ENCODE measurements at regions not wholly inside any gene's neighbourhood (a gene's known extent, or its start where the extent isn't known, plus 50 kb on each side); places are given as distances from the start of the nearest gene placed in this dataset.

- no peak overlapping the region for H3K4me3 ChIP-seq
- no peak for DNase-seq
Observed at GRCh38 chr18:27899893-27900292, 277.0 kb downstream of the CDH2 start.

GRCh38 chr18:27894746-27895145 is 282.2 kb downstream of the CDH2 start:
- DNase-seq, result no peak
- no peaks in the 10 kb centered on the region for H3K27me3 ChIP-seq
- H3K4me3 ChIP-seq, result no peak overlapping the region
- no peaks in the 10 kb centered on the region for H3K36me3 ChIP-seq
- no peaks in the 10 kb centered on the region for H3K9me3 ChIP-seq

More at GRCh38 chr18:27899893-27900292, 277.0 kb downstream of the CDH2 start:
- no peaks in the 10 kb centered on the region for H3K27me3 ChIP-seq
- H3K36me3 ChIP-seq, result no peaks in the 10 kb centered on the region
- H3K9me3 ChIP-seq, result no peaks in the 10 kb centered on the region

GRCh38 chr18:27887711-27888495 is 289.0 kb downstream of the CDH2 start:
- H3K27me3 ChIP-seq, result no peaks in the 10 kb centered on the region
- DNase-seq, result no peak

GRCh38 chr18:27887287-27887686 is 289.6 kb downstream of the CDH2 start:
- Histone ChIP-seq H3K36me3 (no peaks in the 10 kb centered on the region), H3K27me3 (no peaks in the 10 kb centered on the region), H3K9me3 (no peaks in the 10 kb centered on the region), H3K4me3 (no peak overlapping the region)
- DNase-seq, result no peak

More at GRCh38 chr18:27887711-27888495, 289.0 kb downstream of the CDH2 start:
- no peaks in the 10 kb centered on the region for H3K36me3 ChIP-seq
- H3K4me3 ChIP-seq, result no peak overlapping the region
- no peaks in the 10 kb centered on the region for H3K9me3 ChIP-seq

- no peaks in the 10 kb centered on the region for H3K27me3 ChIP-seq
- no peak overlapping the region for H3K4me3 ChIP-seq
- no peaks in the 10 kb centered on the region for H3K36me3 ChIP-seq
- no peak for DNase-seq
- H3K9me3 ChIP-seq, result no peaks in the 10 kb centered on the region
Observed at GRCh38 chr18:27879540-27879939, 297.4 kb downstream of the CDH2 start.

GRCh38 chr18:27871726-27872125 is 305.2 kb downstream of the CDH2 start:
- no peaks in the 10 kb centered on the region for H3K27me3 ChIP-seq
- H3K9me3 ChIP-seq, result no peaks in the 10 kb centered on the region
- no peak overlapping the region for H3K4me3 ChIP-seq
- no peak for DNase-seq
- no peaks in the 10 kb centered on the region for H3K36me3 ChIP-seq

GRCh38 chr18:27869735-27870134 is 307.2 kb downstream of the CDH2 start:
- Histone ChIP-seq H3K9me3 (no peaks in the 10 kb centered on the region), H3K4me3 (no peak overlapping the region), H3K36me3 (no peaks in the 10 kb centered on the region), H3K27me3 (no peaks in the 10 kb centered on the region)
- DNase-seq, result no peak

- H3K36me3 ChIP-seq, result no peaks in the 10 kb centered on the region
- H3K4me3 ChIP-seq, result no peak overlapping the region
- no peak for DNase-seq
- H3K9me3 ChIP-seq, result no peaks in the 10 kb centered on the region
- H3K27me3 ChIP-seq, result no peaks in the 10 kb centered on the region
Observed at GRCh38 chr18:27865431-27865830, 311.5 kb downstream of the CDH2 start.

- H3K9me3 ChIP-seq, result no peaks in the 10 kb centered on the region
Observed at GRCh38 chr18:27863780-27864430, 313.0 kb downstream of the CDH2 start.

GRCh38 chr18:27862041-27862682 is 314.8 kb downstream of the CDH2 start:
- Histone ChIP-seq H3K27me3 (no peaks in the 10 kb centered on the region), H3K4me3 (no peak overlapping the region), H3K9me3 (no peaks in the 10 kb centered on the region), H3K36me3 (no peaks in the 10 kb centered on the region)
- DNase-seq, result no peak

More at GRCh38 chr18:27863780-27864430, 313.0 kb downstream of the CDH2 start:
- Histone ChIP-seq H3K36me3 (no peaks in the 10 kb centered on the region), H3K27me3 (no peaks in the 10 kb centered on the region), H3K4me3 (no peak overlapping the region)
- no peak for DNase-seq

- Histone ChIP-seq H3K4me3 (no peak overlapping the region), H3K27me3 (no peaks in the 10 kb centered on the region), H3K36me3 (no peaks in the 10 kb centered on the region), H3K9me3 (no peaks in the 10 kb centered on the region)
- no peak for DNase-seq
Observed at GRCh38 chr18:27861539-27861938, 315.4 kb downstream of the CDH2 start.

- no peaks in the 10 kb centered on the region for H3K9me3 ChIP-seq
- no peak for DNase-seq
- no peak overlapping the region for H3K4me3 ChIP-seq
- no peaks in the 10 kb centered on the region for H3K36me3 ChIP-seq
- H3K27me3 ChIP-seq, result no peaks in the 10 kb centered on the region
Observed at GRCh38 chr18:27860701-27861107, 316.2 kb downstream of the CDH2 start.

- H3K27me3 ChIP-seq, result no peaks in the 10 kb centered on the region
- DNase-seq, result no peak
- H3K36me3 ChIP-seq, result no peaks in the 10 kb centered on the region
- H3K9me3 ChIP-seq, result no peaks in the 10 kb centered on the region
- no peak overlapping the region for H3K4me3 ChIP-seq
Observed at GRCh38 chr18:27860011-27860410, 316.9 kb downstream of the CDH2 start.

GRCh38 chr18:27856820-27857219 is 320.1 kb downstream of the CDH2 start:
- Histone ChIP-seq H3K4me3 (no peak overlapping the region), H3K27me3 (no peaks in the 10 kb centered on the region), H3K9me3 (no peaks in the 10 kb centered on the region), H3K36me3 (no peaks in the 10 kb centered on the region)
- no peak for DNase-seq

- Histone ChIP-seq H3K9me3 (no peaks in the 10 kb centered on the region), H3K27me3 (no peaks in the 10 kb centered on the region), H3K4me3 (no peak overlapping the region), H3K36me3 (no peaks in the 10 kb centered on the region)
- DNase-seq, result no peak
Observed at GRCh38 chr18:27855486-27855885, 321.4 kb downstream of the CDH2 start.

GRCh38 chr18:27854631-27855030 is 322.3 kb downstream of the CDH2 start:
- Histone ChIP-seq H3K4me3 (no peak overlapping the region), H3K36me3 (no peaks in the 10 kb centered on the region), H3K27me3 (no peaks in the 10 kb centered on the region), H3K9me3 (no peaks in the 10 kb centered on the region)
- DNase-seq, result no peak

GRCh38 chr18:27848336-27848735 is 328.6 kb downstream of the CDH2 start:
- Histone ChIP-seq H3K36me3 (no peaks in the 10 kb centered on the region), H3K4me3 (no peak overlapping the region), H3K9me3 (no peaks in the 10 kb centered on the region), H3K27me3 (no peaks in the 10 kb centered on the region)
- DNase-seq, result no peak
